ENCODE measurements at regions not wholly inside any gene's neighbourhood (a gene's known extent, or its start where the extent isn't known, plus 50 kb on each side); places are given as distances from the start of the nearest gene placed in this dataset.

DNA sequence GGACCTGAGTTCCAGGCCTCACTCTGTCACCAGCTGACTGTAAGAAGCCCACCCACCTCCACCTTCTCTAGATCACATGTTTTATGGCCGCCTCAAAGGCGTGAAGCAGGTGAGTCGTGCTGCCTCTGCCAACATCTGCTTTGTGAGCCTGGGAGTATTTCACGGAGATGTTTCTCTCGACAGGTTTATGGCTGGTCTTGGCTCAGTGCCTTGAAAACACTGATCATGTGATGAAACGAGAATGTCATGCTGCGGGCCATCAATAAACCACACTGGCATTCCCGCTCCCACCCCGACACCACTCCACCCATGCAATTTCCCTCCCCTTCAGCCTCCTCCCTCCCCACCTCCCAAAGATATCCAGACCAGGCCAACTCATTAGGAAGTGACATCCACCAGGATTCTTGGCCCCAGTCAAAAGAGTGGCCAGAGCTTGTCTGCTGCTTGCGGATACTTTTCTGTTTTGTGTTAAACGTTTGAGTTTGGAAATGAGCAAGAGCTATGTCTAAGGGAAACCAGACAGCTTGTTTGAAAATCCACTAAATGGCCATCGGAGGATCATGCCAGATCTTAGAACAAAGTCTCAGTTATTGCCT lies 53.8 kb upstream of the NTF3 start:
- TF ChIP-seq EZH2 (IDR thresholded peaks at IDR 0.05; ENCODE audit: low read depth, unreplicated experiment) (no peak), EZH2phosphoT487 (IDR thresholded peaks at IDR 0.05; ENCODE audit: unreplicated experiment) (no peak), CTCF (conservative IDR thresholded peaks at IDR 0.05; ENCODE audit: low read depth in 2 of 2) (no peak), POLR2AphosphoS5 (IDR thresholded peaks at IDR 0.05; ENCODE audit: low read depth) (no peak), JUNB (IDR thresholded peaks at IDR 0.05; ENCODE audit: unreplicated experiment) (no peak), STAT1 (IDR thresholded peaks at IDR 0.05; ENCODE audit: unreplicated experiment) (no peak), CREB1 (CRISPR knock-in tag; IDR thresholded peaks at IDR 0.05; ENCODE audit: low read depth) (no peak), ZNF114 (CRISPR knock-in tag; IDR thresholded peaks at IDR 0.05) (no peak)
- TF ChIP-seq, protein P1, sequence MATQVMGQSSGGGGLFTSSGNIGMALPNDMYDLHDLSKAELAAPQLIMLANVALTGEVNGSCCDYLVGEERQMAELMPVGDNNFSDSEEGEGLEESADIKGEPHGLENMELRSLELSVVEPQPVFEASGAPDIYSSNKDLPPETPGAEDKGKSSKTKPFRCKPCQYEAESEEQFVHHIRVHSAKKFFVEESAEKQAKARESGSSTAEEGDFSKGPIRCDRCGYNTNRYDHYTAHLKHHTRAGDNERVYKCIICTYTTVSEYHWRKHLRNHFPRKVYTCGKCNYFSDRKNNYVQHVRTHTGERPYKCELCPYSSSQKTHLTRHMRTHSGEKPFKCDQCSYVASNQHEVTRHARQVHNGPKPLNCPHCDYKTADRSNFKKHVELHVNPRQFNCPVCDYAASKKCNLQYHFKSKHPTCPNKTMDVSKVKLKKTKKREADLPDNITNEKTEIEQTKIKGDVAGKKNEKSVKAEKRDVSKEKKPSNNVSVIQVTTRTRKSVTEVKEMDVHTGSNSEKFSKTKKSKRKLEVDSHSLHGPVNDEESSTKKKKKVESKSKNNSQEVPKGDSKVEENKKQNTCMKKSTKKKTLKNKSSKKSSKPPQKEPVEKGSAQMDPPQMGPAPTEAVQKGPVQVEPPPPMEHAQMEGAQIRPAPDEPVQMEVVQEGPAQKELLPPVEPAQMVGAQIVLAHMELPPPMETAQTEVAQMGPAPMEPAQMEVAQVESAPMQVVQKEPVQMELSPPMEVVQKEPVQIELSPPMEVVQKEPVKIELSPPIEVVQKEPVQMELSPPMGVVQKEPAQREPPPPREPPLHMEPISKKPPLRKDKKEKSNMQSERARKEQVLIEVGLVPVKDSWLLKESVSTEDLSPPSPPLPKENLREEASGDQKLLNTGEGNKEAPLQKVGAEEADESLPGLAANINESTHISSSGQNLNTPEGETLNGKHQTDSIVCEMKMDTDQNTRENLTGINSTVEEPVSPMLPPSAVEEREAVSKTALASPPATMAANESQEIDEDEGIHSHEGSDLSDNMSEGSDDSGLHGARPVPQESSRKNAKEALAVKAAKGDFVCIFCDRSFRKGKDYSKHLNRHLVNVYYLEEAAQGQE (IDR thresholded peaks at IDR 0.05; ENCODE audit: unreplicated experiment): no peak
